Activated gamma-delta T cell (primary cell): ENCODE measurements at regions not wholly inside any gene's neighbourhood (a gene's known extent, or its start where the extent isn't known, plus 50 kb on each side); places are given as distances from the start of the nearest gene placed in this dataset.

Experiments used
- DNase-seq: peaks from one replicate; lab custom pipeline; 2025; lab: John Stamatoyannopoulos, UW

- DNase-seq: no peak
These were observed 402.3 kb downstream of the LRRC70 start for GRCh38 chr5:62980884-62981283.

GRCh38 chr5:62979472-62979871 is 400.9 kb downstream of the LRRC70 start:
- DNase-seq: no peak

GRCh38 chr5:62977661-62978060 is 399.0 kb downstream of the LRRC70 start:
- DNase-seq: no peak

GRCh38 chr5:62974623-62975022 is 396.0 kb downstream of the LRRC70 start:
- DNase-seq: no peak

GRCh38 chr5:62969409-62970120 is 390.9 kb downstream of the LRRC70 start:
- DNase-seq: no peak

GRCh38 chr5:62964428-62964827 is 385.8 kb downstream of the LRRC70 start:
- DNase-seq: no peak

- DNase-seq: no peak
These were observed 382.2 kb downstream of the LRRC70 start for GRCh38 chr5:62960781-62961180.

- DNase-seq: no peak
These were observed 378.0 kb downstream of the LRRC70 start for GRCh38 chr5:62956597-62956996.

GRCh38 chr5:62954578-62954977 is 376.0 kb downstream of the LRRC70 start:
- DNase-seq: no peak

GRCh38 chr5:62948301-62948700 is 369.7 kb downstream of the LRRC70 start:
- DNase-seq: no peak

- DNase-seq: no peak
These were observed 363.8 kb downstream of the LRRC70 start for GRCh38 chr5:62942384-62942783.

- no peak for DNase-seq
These were observed 360.3 kb downstream of the LRRC70 start for GRCh38 chr5:62938927-62939326.

GRCh38 chr5:62937661-62938558 is 359.3 kb downstream of the LRRC70 start:
- DNase-seq: no peak

GRCh38 chr5:62935660-62936059 is 357.0 kb downstream of the LRRC70 start:
- DNase-seq: no peak

- DNase-seq: no peak
These were observed 355.7 kb downstream of the LRRC70 start for GRCh38 chr5:62934319-62934718.

- no peak for DNase-seq
These were observed 354.6 kb downstream of the LRRC70 start for GRCh38 chr5:62933261-62933660.

GRCh38 chr5:62931153-62931950 is 352.7 kb downstream of the LRRC70 start:
- no peak for DNase-seq

- no peak for DNase-seq
These were observed 343.6 kb downstream of the LRRC70 start for GRCh38 chr5:62922191-62922590.

- no peak for DNase-seq
These were observed 342.2 kb downstream of the LRRC70 start for GRCh38 chr5:62920856-62921255.

- no peak for DNase-seq
These were observed 330.7 kb downstream of the LRRC70 start for GRCh38 chr5:62909326-62909725.

GRCh38 chr5:62902126-62902525 is 323.5 kb downstream of the LRRC70 start:
- DNase-seq: no peak

GRCh38 chr5:62900976-62901375 is 322.4 kb downstream of the LRRC70 start:
- DNase-seq: no peak
